Ovary (tissue), 7 donors: ENCODE measurements at regions not wholly inside any gene's neighbourhood (a gene's known extent, or its start where the extent isn't known, plus 50 kb on each side); places are given as distances from the start of the nearest gene placed in this dataset.

ENCODE experiments used
- DNase-seq, 5 donors: peaks; one replicate each; pipeline ENCODE4 v3.0.0-alpha.2; 2019 to 2020
- H3K27ac ChIP-seq, 2 donors: fragments of 200-600 bp; one replicate each; pipeline versions ENCODE4 v1.5.1 to v1.8.0; 2019 to 2022
- H3K27me3 ChIP-seq: fragments of 200-600 bp; one replicate; pipeline ENCODE4 v1.8.0; 2022
- H3K36me3 ChIP-seq: fragments of 200-600 bp; sonication (generic); one replicate; pipeline ENCODE4 v1.5.1; 2019
- H3K4me1 ChIP-seq: one replicate; pipeline ENCODE4 v1.8.1; 2013; ENCODE audit warnings: mild to moderate bottlenecking, moderate library complexity; ENCODE audit not compliant: insufficient read depth
- H3K4me3 ChIP-seq: fragments of 200-600 bp; sonication (generic); one replicate; pipeline ENCODE4 v1.5.1; 2017
- H3K9me3 ChIP-seq, 2 donors: fragments of 200-600 bp in 1 of 2; sonication (generic) in 1 of 2; one replicate each; pipeline versions ENCODE4 v1.5.1 to v1.8.1; 2013 to 2019; ENCODE audit warnings: mild to moderate bottlenecking in 1 of 2, moderate library complexity in 1 of 2
- EP300 ChIP-seq: sonication (generic); formaldehyde crosslinking; IDR thresholded peaks from one replicate; pipeline ENCODE4 v1.6.1; 2017; ENCODE audit warnings: antibody characterized with exemption
- POLR2A ChIP-seq: fragments of 450-650 bp; IDR thresholded peaks from one replicate; pipeline ENCODE4 v1.6.1; 2017; ENCODE audit warnings: antibody characterized with exemption, mild to moderate bottlenecking, moderate library complexity
- WGBS, 3 donors: extraction: QIAGEN DNeasy Blood & Tissue Kit in 1 of 3; methylation state at CpG; one replicate each; pipeline versions ENCODE4 v1.1.5 to v1.1.7; 2013 to 2017; 5-methylcytosine and 5-hydroxymethylcytosine counted together
- intact Hi-C, 4 donors: fragments of 100-400 bp; cut with DNase I; formaldehyde crosslinking; loops; one replicate each; pipeline versions ENCODE4 v1.11.0 to v1.15.1; 2022 to 2023
- TF ChIP-seq, protein P1 (sequence below), 3 donors: fragments of 450-650 bp in 2 of 3; fragments of 200-600 bp in 1 of 3; IDR thresholded peaks; one replicate each; pipeline versions ENCODE4 v1.5.1 to v1.8.0; 2016 to 2022; ENCODE audit warnings: antibody characterized with exemption in 3 of 3, mild to moderate bottlenecking in 1 of 3
- donor health status: DM: no; HTN: no; CAD: no; lungs with moderate emphysema.
- donor health status: DM: no; HTN: no; CAD: no.
- donor health status: Bipolar disorder and iron deficiency.
- donor health status: DM: no; HTN: no; CAD: no.
- donor health status: DM: yes; HTN: yes; CAD: no.

GRCh38 chr12:126182619-126183236 lies 1117.5 kb downstream of the AACS start:
- DNase-seq = no peak
- H3K4me3 ChIP-seq = no peak overlapping the region
- H3K27me3 ChIP-seq = no peaks in the 10 kb centered on the region
- no peaks in the 10 kb centered on the region for H3K9me3 ChIP-seq
- intact Hi-C loops = no loop called here
- H3K4me1 ChIP-seq = no peaks in the 10 kb centered on the region
- TF ChIP-seq EP300 (no peak), POLR2A (no peak)
- TF ChIP-seq, protein P1, sequence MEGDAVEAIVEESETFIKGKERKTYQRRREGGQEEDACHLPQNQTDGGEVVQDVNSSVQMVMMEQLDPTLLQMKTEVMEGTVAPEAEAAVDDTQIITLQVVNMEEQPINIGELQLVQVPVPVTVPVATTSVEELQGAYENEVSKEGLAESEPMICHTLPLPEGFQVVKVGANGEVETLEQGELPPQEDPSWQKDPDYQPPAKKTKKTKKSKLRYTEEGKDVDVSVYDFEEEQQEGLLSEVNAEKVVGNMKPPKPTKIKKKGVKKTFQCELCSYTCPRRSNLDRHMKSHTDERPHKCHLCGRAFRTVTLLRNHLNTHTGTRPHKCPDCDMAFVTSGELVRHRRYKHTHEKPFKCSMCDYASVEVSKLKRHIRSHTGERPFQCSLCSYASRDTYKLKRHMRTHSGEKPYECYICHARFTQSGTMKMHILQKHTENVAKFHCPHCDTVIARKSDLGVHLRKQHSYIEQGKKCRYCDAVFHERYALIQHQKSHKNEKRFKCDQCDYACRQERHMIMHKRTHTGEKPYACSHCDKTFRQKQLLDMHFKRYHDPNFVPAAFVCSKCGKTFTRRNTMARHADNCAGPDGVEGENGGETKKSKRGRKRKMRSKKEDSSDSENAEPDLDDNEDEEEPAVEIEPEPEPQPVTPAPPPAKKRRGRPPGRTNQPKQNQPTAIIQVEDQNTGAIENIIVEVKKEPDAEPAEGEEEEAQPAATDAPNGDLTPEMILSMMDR (IDR thresholded peaks at IDR 0.05) = no peak
- H3K36me3 ChIP-seq = no peaks in the 10 kb centered on the region
- 15 to 58% (median 40%) methylated on average over 5 of the region's 5 CpGs for WGBS, 3 donors
- no peak overlapping the region for H3K27ac ChIP-seq

- Histone ChIP-seq H3K27ac (no peak overlapping the region), H3K4me3 (no peak overlapping the region), H3K9me3 (no peaks in the 10 kb centered on the region), H3K4me1 (no peaks in the 10 kb centered on the region), H3K27me3 (no peaks in the 10 kb centered on the region), H3K36me3 (no peaks in the 10 kb centered on the region)
- no peak for TF ChIP-seq POLR2A
- TF ChIP-seq EP300 = no peak
- TF ChIP-seq, protein P1 (IDR thresholded peaks at IDR 0.05) = no peak
- intact Hi-C loops = no loop called here
- WGBS, 3 donors = 74 to 95% (median 77%) methylated on average over 1 of the region's 1 CpG
- no peak for DNase-seq
Measured at GRCh38 chr12:126185025-126185424, 1119.8 kb downstream of the AACS start.

DNA sequence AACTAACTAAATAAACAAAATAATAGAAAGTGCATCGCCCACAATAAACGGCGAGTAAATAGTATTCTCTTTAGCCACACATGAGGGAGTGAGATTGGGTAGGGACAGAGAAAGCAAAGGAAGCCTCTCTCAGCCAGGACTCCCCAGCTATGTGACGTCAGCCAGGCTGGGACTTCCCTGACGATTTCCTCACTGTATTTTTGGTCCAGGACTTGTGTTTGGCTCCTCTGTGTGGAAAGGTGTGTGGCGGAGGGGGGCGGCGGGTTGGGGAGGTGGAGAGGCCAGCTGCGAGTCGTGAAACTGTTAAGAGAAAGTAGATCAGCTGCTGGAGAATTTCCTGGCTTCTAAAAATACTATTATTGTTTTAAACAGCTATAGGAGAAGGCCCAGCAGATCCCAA lies 1124.6 kb downstream of the AACS start:
- TF ChIP-seq POLR2A = no peak
- H3K4me3 ChIP-seq = no peak overlapping the region
- intact Hi-C loops = no loop called here
- no peaks in the 10 kb centered on the region for H3K27me3 ChIP-seq
- no peaks in the 10 kb centered on the region for H3K4me1 ChIP-seq
- H3K9me3 ChIP-seq = no peaks in the 10 kb centered on the region
- WGBS, 3 donors = 63 to 74% (median 68%) methylated on average over 10 of the region's 10 CpGs
- DNase-seq = no peak
- H3K27ac ChIP-seq = no peak overlapping the region
- no peaks in the 10 kb centered on the region for H3K36me3 ChIP-seq

- intact Hi-C loops = no loop called here
- H3K4me1 ChIP-seq = no peaks in the 10 kb centered on the region
- H3K27me3 ChIP-seq = no peaks in the 10 kb centered on the region
- no peaks in the 10 kb centered on the region for H3K36me3 ChIP-seq
- no peak for DNase-seq
- no peaks in the 10 kb centered on the region for H3K9me3 ChIP-seq
- H3K27ac ChIP-seq = no peak overlapping the region
- WGBS, 3 donors = 4 to 7% (median 5%) methylated on average over 57 to 62 of the region's 62 CpGs
- TF ChIP-seq, protein P1 (IDR thresholded peaks at IDR 0.05) = no peak
- TF ChIP-seq POLR2A (no peak), EP300 (no peak)
- no peak overlapping the region for H3K4me3 ChIP-seq
Measured at GRCh38 chr12:126191031-126191891, 1126.0 kb downstream of the AACS start.

- Histone ChIP-seq H3K9me3 (no peaks in the 10 kb centered on the region), H3K4me3 (no peak overlapping the region), H3K27ac (no peak overlapping the region), H3K27me3 (no peaks in the 10 kb centered on the region), H3K4me1 (no peaks in the 10 kb centered on the region), H3K36me3 (no peaks in the 10 kb centered on the region)
- TF ChIP-seq, protein P1 (IDR thresholded peaks at IDR 0.05) = no peak
- TF ChIP-seq POLR2A (no peak), EP300 (no peak)
- no peak for DNase-seq
- WGBS, 3 donors = 74 to 85% (median 84%) methylated on average over 13 of the region's 13 CpGs
- intact Hi-C loops = no loop called here
Measured at GRCh38 chr12:126191949-126192348, 1126.7 kb downstream of the AACS start.
